ENCODE measurements at regions not wholly inside any gene's neighbourhood (a gene's known extent, or its start where the extent isn't known, plus 50 kb on each side); places are given as distances from the start of the nearest gene placed in this dataset.

DNA sequence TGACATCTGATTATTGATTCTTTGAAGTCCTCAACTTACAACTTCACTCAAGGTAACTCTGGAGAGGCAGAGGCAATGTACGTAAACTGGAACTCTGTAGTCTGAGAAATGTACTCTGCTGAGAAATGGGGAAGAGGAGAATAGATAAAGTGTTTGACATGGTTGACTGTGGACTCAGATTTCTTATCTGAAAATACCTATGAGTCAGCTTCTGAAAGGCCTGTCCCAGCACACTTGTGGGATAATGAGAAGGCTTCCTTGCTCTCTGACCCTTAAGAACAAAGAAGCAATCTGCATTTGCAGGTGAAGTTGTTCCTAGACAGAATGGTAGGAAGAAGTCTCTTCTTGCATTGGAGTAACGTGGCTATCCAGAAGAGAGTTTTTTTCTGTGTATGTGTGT lies 1573.5 kb downstream of the BRINP3 start:
- H3K9me3 ChIP-seq (ENCODE audit: low read length), result no peaks in the 10 kb centered on the region
- no peak overlapping the region for H2AFZ ChIP-seq (ENCODE audit: low read depth, low read length)
- no peaks in the 10 kb centered on the region for H3F3A ChIP-seq (ENCODE audit: insufficient read depth, low read length, poor library complexity, severe bottlenecking)
- no peaks in the 10 kb centered on the region for H3K27me3 ChIP-seq (ENCODE audit: insufficient read depth, low read depth, low read length)
- H3K9me2 ChIP-seq (ENCODE audit: insufficient read depth, low read length), result no peaks in the 10 kb centered on the region
- no peak overlapping the region for H3K4me2 ChIP-seq (ENCODE audit: low read length)
- no peaks in the 10 kb centered on the region for H3K79me2 ChIP-seq (replicated peaks; ENCODE audit: insufficient read depth, low read length)
- H3K4me3 ChIP-seq (ENCODE audit: low read length), result no peak overlapping the region
- H3K36me3 ChIP-seq (ENCODE audit: insufficient read depth, low read length), result no peaks in the 10 kb centered on the region
- no peaks in the 10 kb centered on the region for H4K20me1 ChIP-seq (ENCODE audit: insufficient read depth)
- no peak overlapping the region for H3K27ac ChIP-seq (ENCODE audit: low read length)
- H3K9ac ChIP-seq (ENCODE audit: low read length), result no peak overlapping the region
- TF ChIP-seq SMC3 (conservative IDR thresholded peaks at IDR 0.05; ENCODE audit: poor library complexity), result no peak
- no peak for TF ChIP-seq EP300 (conservative IDR thresholded peaks at IDR 0.05; ENCODE audit: poor library complexity, severe bottlenecking)

GRCh38 chr1:188906921-188907641 lies 1570.6 kb downstream of the BRINP3 start:
- Histone ChIP-seq H3K27me3 (ENCODE audit: insufficient read depth, low read depth, low read length) (no peaks in the 10 kb centered on the region), H3K36me3 (ENCODE audit: insufficient read depth, low read length) (no peaks in the 10 kb centered on the region), H3K9me2 (ENCODE audit: insufficient read depth, low read length) (no peaks in the 10 kb centered on the region), H3K27ac (ENCODE audit: low read length) (no peak overlapping the region), H3K4me3 (ENCODE audit: low read length) (no peak overlapping the region), H3K79me2 (replicated peaks; ENCODE audit: insufficient read depth, low read length) (no peaks in the 10 kb centered on the region), H3K9ac (ENCODE audit: low read length) (no peak overlapping the region), H4K20me1 (ENCODE audit: insufficient read depth) (no peaks in the 10 kb centered on the region), H3K9me3 (ENCODE audit: low read length) (no peaks in the 10 kb centered on the region), H3F3A (ENCODE audit: insufficient read depth, low read length, poor library complexity, severe bottlenecking) (no peaks in the 10 kb centered on the region), H2AFZ (ENCODE audit: low read depth, low read length) (no peak overlapping the region), H3K4me2 (ENCODE audit: low read length) (no peak overlapping the region)
- TF ChIP-seq MXI1 (conservative IDR thresholded peaks at IDR 0.05; ENCODE audit: poor library complexity, severe bottlenecking) (no peak), REST (IDR thresholded peaks at IDR 0.05; ENCODE audit: borderline replicate concordance) (no peak), TAF1 (IDR thresholded peaks at IDR 0.05; ENCODE audit: low read depth) (no peak), POLR2AphosphoS5 (IDR thresholded peaks at IDR 0.05) (peak; percentile 50), SMC3 (conservative IDR thresholded peaks at IDR 0.05; ENCODE audit: poor library complexity) (no peak), EP300 (conservative IDR thresholded peaks at IDR 0.05; ENCODE audit: poor library complexity, severe bottlenecking) (peak; percentile 75), EZH2 (IDR thresholded peaks at IDR 0.05; ENCODE audit: borderline replicate concordance, insufficient read depth, low read length, poor library complexity, severe bottlenecking) (no peak), RAD21 (conservative IDR thresholded peaks at IDR 0.05) (no peak)
- TF ChIP-seq, protein P1, sequence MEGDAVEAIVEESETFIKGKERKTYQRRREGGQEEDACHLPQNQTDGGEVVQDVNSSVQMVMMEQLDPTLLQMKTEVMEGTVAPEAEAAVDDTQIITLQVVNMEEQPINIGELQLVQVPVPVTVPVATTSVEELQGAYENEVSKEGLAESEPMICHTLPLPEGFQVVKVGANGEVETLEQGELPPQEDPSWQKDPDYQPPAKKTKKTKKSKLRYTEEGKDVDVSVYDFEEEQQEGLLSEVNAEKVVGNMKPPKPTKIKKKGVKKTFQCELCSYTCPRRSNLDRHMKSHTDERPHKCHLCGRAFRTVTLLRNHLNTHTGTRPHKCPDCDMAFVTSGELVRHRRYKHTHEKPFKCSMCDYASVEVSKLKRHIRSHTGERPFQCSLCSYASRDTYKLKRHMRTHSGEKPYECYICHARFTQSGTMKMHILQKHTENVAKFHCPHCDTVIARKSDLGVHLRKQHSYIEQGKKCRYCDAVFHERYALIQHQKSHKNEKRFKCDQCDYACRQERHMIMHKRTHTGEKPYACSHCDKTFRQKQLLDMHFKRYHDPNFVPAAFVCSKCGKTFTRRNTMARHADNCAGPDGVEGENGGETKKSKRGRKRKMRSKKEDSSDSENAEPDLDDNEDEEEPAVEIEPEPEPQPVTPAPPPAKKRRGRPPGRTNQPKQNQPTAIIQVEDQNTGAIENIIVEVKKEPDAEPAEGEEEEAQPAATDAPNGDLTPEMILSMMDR (IDR thresholded peaks at IDR 0.05; ENCODE audit: poor library complexity, severe bottlenecking), result no peak
